IPS-NIHi7 (cell line): ENCODE measurements at regions not wholly inside any gene's neighbourhood (a gene's known extent, or its start where the extent isn't known, plus 50 kb on each side); places are given as distances from the start of the nearest gene placed in this dataset.

Experiments
- DNase-seq: peaks from one replicate; pipeline ENCODE4 v3.0.0; 2012; ENCODE audit warnings: mixed read lengths; ENCODE audit errors: extremely low spot score

- DNase-seq, result no peak
Observed at GRCh38 chr3:117885011-117885441, 1149.6 kb downstream of the IGSF11 start.

- no peak for DNase-seq
Observed at GRCh38 chr3:117886147-117886546, 1148.5 kb downstream of the IGSF11 start.

GRCh38 chr3:117887031-117887430, 1147.6 kb downstream of the IGSF11 start:
- DNase-seq, result no peak

GRCh38 chr3:117887901-117888300, 1146.7 kb downstream of the IGSF11 start:
- DNase-seq, result no peak

GRCh38 chr3:117892431-117892841, 1142.2 kb downstream of the IGSF11 start:
- no peak for DNase-seq

GRCh38 chr3:117893001-117893400, 1141.6 kb downstream of the IGSF11 start:
- no peak for DNase-seq

- no peak for DNase-seq
Observed at GRCh38 chr3:117893638-117894037, 1141.0 kb downstream of the IGSF11 start.

GRCh38 chr3:117898722-117899522, 1135.7 kb downstream of the IGSF11 start:
- peak; percentile 41 for DNase-seq

- no peak for DNase-seq
Observed at GRCh38 chr3:117903226-117903625, 1131.4 kb downstream of the IGSF11 start.

- no peak for DNase-seq
Observed at GRCh38 chr3:117910820-117911521, 1123.7 kb downstream of the IGSF11 start.

GRCh38 chr3:117912352-117912751, 1122.3 kb downstream of the IGSF11 start:
- DNase-seq, result no peak

GRCh38 chr3:117914540-117915100, 1120.0 kb downstream of the IGSF11 start:
- DNase-seq, result no peak

- DNase-seq, result no peak
Observed at GRCh38 chr3:117916839-117917238, 1117.8 kb downstream of the IGSF11 start.

GRCh38 chr3:117919621-117920020, 1115.0 kb downstream of the IGSF11 start:
- DNase-seq, result no peak

- DNase-seq, result no peak
Observed at GRCh38 chr3:117920253-117920898, 1114.3 kb downstream of the IGSF11 start.

GRCh38 chr3:117921411-117921810, 1113.2 kb downstream of the IGSF11 start:
- DNase-seq, result no peak

GRCh38 chr3:117922039-117922438, 1112.6 kb downstream of the IGSF11 start:
- no peak for DNase-seq

- DNase-seq, result no peak
Observed at GRCh38 chr3:117926819-117927218, 1107.8 kb downstream of the IGSF11 start.

GRCh38 chr3:117927825-117928224, 1106.8 kb downstream of the IGSF11 start:
- DNase-seq, result no peak

- DNase-seq, result no peak
Observed at GRCh38 chr3:117928836-117929235, 1105.8 kb downstream of the IGSF11 start.

GRCh38 chr3:117932441-117932840, 1102.2 kb downstream of the IGSF11 start:
- no peak for DNase-seq

- no peak for DNase-seq
Observed at GRCh38 chr3:117936159-117936558, 1098.5 kb downstream of the IGSF11 start.
